NCI-H2171 (cell line): ENCODE measurements at regions not wholly inside any gene's neighbourhood (a gene's known extent, or its start where the extent isn't known, plus 50 kb on each side); places are given as distances from the start of the nearest gene placed in this dataset.
"Not testable (repeated sequence)": the region's sequence is repeated elsewhere in the genome, so short reads cannot be mapped to it uniquely, and the experiment has no call there.

Source experiments
- DNase-seq: peaks from one replicate; lab custom pipeline; 2025; lab: John Stamatoyannopoulos, UW

DNA sequence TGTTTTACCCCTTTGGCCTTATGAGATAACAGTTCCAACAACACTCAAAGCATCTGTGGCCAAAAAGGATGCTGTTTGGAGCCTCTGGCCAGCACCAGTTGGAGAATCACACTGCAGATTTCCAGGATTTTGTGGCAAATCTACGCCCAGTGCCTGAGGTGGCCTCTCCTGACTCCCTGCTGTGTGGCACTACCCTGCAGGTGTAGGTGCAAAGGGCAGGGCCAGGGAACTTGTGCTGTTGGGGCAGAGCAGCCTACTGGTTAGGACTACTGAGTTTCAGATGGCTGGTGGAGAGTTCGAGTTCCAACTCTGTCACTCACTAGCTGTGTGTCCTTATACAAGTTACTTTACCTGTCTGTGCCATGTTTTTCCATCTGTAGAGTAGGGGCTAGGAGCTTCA lies 170.5 kb downstream of the PTPRU start:
- no peak for DNase-seq

DNA sequence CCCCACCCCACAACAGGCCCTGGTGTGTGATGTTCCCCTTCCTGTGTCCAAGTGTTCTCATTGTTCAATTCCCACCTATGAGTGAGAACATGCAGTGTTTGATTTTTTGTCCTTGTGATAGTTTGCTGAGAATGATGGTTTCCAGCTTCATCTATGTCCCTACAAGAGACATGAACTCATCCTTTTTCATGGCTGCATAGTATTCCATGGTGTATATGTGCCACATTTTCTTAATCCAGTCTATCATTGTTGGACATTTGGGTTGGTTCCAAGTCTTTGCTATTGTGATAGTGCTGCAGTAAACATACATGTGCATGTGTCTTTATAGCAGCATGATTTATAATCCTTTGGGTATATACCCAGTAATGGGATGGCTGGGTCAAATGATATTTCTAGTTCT lies 163.9 kb downstream of the PTPRU start:
- DNase-seq = not testable (repeated sequence)

DNA sequence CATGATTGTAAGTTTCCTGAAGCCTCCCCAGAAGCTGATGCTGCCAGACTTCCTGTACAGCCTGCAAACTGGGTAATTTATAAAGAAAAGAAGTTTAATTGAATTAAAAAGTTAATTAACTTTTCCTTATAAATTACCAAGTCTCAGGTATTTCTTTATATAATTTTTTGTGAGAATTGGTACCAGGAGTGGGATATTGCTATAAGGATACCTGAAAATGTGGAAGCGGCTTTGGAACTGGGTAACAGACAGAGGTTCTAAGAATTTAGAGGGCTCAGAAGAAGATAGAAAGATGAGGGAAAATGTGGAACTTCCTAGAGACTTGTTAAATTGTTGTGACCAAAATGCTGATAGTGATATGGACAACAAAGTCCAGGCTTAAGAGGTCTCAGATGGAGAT lies 163.1 kb downstream of the PTPRU start:
- DNase-seq = no peak

DNA sequence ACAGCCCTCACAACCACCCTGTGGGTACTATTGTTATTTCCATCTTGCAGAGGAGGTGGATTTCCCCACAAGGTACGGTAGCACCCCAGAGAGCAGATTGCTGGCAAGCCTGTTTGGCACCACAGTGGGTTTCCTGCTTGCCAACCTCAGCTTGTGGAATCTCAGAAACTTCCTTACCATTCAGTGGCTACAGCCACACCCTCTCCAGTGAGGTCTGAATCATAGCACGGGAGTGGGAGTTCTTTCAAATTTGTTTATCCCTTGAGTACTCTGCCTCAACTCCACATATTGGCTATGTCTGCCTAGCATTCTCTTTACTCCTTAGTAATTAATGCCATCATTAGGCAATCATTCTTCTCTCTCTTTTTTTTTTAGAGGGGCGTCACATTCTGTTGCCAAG lies 162.1 kb downstream of the PTPRU start:
- no peak for DNase-seq

DNA sequence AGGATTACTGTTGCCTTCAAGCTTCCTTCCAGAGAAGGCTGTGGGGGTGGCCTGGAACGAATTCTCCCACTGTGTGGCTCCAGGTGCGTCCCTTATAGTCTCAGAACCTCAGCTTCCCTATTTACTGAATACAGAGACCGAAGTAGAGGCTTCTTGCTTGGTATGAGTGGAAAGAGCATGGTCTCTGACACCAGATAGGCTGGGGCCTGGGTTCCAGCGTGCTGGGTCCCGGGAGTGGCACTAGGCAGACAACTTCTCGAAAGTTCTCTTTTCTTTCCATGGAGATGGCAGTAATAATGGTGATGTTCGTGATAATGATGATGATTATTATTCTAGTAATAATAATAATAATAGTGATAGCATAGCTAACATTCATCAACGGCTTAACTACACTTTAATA lies 161.7 kb downstream of the PTPRU start:
- no peak for DNase-seq

DNA sequence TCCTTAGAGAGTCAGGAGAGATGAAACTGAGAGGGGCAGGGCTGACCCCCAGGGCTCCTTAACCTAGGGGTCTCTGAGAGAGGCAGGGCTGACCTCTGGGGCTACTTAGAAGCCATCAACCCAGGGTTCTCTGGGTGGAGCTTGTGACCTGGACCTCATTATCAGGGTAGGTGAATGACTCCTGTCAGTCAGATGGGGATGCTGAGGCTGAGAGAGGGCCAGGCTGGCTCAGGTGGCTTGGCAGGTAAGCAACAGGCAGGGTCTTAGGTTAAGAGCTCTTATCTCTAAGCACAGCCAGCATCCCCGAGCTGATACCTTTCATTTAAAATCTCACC lies 160.9 kb downstream of the PTPRU start:
- DNase-seq = no peak

DNA sequence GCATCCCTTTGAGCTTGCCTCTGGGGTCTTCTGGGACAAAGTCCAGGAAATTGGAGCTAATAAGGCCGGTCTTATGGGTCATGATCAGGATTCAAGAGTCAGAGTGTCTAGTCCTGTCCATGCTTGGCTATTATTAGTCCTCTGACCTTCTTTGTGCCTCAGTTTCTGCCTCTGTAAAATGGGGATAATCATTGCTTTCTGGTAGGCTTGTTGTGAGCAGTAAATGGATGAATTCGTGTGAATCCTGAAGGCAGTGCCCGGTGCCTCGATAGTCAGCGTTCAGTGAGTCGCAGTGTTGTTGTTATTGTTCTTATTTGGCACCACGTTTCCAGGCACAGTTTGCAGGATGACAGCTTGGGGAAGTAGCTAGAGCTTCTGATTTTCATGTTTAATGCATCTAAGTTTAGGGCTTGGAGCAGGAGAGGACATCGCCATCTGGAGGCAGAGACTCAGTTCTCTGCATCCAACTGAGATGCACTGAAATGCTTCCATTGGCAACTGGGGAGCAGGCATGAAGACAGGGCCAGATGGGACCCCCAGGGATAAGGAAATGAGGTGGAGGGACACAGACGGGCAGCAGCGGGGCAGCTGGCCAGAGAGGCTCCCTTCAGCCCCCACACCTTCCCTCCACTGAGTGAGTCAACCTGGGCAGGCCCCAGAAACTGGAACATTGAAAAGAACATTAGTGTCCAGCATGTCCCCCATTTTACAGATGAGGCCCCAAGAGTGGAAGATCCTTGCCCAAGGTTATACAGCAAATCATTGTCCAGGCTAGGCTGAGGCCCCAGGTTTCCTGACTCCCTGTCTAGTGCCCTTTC lies 160.3 kb downstream of the PTPRU start:
- no peak for DNase-seq

DNA sequence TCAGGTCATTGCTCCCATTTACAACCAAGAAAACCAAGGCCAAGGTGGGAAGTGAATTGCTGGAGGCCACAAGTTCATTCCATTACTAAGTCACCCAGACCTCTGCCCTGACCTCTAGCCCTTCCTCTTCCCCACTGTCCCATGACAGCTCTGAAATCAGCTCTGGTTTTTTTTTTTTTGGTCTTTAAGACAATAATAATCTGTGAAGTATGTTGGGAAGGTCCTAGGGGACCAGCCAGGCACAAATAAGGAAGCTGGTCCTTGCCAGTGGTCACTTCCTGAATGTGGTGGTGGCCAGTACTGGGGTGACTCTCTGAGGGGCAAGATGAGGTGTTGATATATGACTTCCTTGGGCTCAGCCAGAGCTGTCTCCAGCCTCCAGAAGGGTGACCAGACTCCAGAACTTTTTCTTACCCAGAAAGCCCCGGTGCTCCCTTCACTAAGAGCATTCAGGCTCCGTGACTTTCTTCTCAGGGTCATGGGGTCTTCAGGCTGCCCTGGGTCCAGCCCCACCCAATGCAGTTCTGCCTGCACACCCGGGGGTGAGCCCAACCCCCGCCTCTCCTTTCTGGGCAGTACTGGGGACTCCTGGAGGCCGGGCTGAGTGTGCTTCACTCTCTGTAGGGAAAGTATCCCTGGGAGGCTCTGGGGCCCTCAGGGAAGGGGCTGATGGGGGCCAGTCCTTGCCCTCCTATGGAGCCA lies 159.6 kb downstream of the PTPRU start:
- no peak for DNase-seq

DNA sequence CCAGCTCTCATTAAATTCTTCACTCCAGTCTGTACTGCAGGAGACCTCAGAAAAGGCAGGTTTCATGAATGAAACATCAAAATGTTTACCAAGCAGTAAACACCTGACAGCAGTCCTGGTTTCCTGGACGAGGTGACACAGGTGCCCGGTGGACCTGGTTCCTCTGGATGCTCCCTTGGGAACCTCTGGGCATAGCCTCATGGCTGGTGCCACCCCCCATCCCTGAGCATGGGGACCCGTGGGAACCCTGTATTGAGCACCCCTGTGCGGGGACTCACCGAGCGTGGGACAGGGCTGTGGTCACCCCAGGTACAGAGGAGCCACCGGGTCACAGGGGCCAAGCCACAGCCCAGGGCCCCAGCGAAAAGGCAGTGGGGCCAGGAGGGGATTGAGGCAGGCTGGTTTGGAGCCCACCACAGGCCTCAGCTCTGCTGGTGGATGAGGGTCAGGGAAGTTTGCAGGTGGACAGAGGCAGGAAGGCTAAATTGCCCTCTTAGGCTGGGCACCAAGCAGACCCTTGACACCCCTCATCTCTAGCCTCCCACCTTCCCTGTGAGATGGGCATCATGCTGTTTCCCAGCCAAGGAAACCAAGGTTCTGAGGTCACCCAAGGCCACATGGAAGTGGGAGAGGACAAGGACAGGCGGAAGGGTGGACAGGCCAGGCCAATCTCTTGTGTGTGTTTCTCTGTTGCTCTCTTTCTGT lies 158.4 kb downstream of the PTPRU start:
- DNase-seq = no peak

DNA sequence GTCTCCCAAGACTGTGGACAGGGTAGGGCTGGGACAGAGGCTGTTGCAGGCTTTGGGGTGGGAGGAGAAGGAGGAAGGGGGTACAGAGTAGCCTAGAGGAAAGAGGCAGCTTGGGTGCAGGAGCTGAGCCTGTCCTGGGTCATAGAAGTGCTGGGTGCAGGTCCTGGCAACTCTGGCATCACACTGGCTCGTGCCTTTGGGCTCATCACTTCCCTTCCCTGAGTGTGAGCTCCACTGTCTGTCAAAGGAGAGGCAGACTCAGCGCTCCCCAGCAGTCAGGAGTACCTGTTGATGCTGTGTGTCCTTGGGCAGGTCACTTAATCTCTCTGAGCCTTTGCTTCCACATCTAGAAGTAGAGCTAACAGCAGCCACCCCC lies 157.1 kb downstream of the PTPRU start:
- no peak for DNase-seq

DNA sequence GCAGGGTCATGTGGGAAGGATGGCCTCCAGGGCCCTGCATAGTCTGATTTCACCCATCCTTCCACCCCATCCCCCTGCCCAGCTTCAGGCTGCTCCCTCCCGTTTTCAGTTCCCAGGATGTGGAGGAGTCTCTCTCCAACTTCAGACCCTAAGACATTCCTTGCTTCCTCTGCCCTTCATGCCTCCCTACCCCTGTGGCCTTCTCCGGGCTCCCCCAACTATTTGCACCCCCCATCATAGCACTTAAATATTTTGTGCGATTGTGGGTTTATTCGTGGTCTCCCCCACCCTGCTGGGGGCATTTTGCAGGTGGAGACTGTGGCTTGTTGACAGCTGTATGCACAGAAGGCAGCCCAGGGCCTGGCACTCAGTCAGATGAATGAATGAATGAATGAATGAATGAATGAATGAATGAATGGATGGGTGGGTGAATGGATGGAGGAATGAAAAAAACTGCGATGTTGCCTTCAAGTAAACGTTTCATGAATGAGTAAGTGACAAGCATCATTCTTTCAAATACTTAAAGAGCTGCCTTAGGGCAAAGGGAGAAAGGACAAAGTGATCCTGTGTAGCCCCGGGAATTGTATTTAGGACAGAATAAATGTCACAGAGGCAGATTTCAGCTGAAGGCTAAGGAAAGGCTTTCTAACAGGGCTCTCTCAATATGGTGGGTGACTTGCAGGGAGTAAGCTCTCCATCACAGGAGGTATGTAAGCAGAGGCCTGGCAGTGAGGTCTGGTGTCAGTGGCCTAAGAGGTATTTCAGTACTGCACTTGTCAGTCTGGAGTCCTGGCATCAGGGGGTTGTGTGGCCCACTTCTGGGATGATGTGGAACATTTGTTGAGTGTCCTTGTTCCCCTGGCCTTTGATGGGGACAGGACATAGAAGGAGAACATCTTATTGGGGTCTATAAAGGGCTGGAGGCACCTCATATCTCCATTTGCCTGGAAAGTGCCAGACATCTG lies 156.4 kb downstream of the PTPRU start:
- DNase-seq = no peak

DNA sequence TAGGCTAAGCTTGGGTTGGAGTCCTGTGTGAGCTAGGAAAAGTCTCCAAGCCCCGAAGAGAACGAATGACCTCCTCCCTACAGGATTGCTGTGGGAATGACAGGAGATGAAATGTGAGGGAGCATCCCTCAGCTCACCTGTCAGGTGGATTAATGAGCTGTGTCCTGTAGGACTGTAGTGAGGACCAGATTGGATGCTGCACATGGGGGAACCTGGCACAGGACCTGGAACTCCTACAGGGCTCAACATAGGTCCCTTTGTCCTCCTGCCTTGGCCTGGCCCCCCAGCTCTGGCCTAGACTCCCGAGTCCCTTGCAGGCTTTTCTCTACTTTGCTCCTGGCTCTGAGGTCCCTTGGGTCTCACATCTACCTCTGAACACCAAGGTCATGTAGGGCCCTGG lies 155.7 kb downstream of the PTPRU start:
- DNase-seq = no peak

DNA sequence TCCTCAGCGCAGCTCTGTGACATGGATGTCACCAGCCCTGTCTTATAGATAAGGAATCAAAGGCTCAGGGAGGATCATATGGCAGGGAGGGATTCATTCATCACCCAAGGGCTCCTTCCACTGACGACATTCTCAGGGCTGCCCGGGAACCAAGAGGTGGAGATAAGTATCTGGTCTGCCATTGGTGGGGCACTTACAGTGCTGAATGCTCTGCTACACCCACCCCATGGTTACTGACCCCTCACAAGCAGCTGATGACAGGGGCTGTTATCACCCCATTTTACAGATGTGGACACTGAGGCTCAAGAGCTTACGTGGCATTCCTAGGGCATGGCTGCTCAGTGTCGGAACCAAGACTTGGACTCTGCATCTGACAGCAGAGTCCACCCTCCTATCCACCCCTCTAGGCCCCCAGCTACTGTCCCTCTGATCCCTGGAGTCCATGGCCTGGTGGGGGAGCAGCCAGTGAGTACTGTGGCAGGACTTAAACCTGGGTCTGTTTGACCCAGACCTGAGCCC lies 155.1 kb downstream of the PTPRU start:
- DNase-seq = no peak

DNA sequence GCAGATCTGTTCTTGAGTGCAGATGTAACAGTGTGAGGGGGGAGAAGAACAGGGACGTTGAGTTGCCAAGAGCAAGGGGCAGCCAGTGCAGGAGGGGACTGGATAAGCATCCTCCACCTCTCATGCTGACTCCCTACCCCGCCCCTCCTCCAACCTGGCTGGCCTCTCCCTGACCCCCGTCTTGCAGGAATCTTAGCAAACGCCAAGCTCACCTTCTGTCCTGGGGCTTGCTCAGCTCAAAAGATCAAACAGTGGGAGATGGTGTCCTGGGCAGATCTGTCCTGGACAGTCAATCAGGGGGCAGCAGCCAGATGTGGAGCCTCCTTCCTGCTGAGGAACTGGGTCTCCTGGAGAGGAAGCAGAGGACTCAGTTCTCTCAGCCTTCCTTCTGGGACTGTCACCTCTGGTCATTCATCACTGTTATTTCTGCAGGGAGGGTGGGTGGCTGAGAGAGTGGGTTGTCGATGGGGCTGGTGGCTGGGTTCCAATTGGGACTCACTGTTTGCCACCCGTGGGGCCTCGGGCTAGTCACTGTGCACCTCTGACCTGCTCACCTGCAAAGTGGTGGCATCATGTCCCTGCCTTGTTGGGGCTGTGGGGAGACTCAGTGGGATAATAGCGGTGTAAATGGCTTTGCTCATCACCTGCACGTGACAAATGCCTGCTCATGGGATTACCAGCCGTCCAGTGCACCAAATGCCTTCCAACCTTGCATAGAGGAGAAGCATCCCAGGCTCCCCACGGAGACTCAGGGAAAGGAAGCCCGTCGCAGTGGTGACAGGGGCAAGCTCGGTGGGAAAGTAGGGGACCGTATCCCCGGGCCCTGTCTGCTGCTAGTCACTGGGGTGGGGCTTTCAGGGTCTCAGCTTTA lies 154.4 kb downstream of the PTPRU start:
- DNase-seq = no peak

DNA sequence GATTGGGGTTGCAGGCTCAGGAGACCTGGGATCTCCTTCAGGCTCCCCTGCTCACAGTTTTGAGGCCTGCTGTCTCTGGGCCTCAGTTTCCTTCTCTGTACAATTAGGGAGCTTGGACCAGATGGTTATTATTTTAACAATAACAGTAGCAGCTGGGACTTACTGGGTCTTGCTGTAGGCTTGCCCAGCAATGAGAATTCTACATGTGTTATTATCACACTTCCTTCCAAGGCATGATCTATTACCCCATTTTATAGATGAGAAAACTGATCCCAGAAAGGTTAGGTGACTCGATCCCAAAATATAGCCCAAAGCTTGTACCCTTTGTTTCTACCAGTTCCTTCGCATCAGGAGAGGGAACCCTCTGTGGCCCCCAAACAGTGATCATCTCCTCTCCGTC lies 153.8 kb downstream of the PTPRU start:
- DNase-seq = no peak

DNA sequence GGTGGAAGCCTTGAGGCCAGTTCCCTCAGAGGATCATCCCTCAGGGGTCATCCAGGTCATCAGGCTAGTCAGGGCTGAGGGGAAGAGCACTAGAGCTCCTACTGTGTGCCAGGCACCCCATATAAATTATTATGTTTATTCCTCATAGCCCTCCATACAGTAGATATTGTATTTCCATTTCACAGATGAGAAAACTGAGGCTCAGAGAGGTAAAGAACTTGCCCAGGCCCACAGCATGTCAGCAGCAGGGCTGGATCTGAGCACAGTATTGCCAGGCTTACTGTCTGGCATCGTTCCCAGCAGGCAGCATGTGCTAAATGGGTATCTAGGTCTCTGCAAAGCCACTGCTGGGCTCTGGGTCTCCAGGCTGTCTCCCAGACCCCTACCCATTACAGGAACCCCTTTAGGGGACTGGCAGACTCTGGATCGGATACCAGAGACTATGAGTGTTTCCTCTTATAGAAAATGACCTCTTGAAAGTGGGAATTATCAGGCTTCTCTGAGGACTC lies 153.3 kb downstream of the PTPRU start:
- DNase-seq = no peak

DNA sequence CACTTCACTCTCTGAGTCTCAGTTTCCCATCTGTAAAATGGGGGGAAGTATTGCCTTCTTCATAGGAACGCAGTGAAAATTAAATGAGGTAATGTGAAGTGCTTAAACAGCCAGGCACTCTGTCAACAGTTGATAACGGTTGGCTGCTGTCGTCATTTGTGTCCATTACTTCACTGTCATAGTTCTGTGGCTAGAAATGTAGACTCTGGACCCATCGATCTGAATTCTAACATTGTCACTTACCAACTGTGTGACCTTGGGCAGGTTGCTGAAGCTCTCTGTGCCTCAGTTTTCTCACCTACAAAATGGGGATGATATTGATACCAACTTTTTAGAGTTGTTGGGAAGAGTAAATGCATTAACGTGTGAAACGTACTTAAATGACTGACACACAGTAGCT lies 152.6 kb downstream of the PTPRU start:
- no peak for DNase-seq

DNA sequence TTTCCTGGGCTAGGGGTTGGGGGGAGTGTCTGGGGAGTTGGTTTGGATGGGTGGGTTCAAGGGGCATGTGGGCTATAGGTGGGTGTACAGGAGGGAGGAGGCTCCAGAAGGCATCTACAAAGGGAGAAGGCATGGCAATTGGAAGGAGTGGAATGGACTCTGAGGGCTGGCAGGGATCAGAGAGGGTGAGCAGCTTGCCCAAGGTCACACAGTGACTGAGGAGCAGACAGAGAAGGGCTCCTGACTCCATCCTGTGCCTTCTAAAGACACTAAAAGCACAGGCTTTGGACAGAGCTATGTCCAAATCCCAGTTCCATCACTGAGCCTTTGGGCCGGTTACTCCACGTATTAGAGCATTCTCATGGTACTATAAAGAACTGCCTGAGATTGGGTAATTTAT lies 151.8 kb downstream of the PTPRU start:
- no peak for DNase-seq

DNA sequence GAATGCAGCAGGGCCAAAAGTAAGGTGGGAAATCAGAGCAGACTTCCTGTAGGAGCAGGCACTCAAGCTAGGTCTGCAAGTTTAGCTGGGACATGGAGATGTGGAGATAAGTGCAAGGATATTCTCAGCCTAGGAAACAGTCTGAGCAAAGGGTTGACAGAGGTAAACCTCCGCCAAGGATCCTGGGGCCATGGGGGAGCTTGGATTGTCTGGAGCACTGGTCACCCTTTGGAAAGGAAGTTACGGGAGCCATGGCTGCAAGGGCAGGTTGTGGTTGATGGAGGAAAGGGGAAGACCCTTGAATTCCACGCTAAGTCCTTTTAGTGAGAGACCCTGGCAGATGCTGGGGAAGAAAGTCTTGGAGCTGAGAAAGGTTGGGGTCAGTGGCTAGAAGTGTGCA lies 150.9 kb downstream of the PTPRU start:
- DNase-seq = no peak

DNA sequence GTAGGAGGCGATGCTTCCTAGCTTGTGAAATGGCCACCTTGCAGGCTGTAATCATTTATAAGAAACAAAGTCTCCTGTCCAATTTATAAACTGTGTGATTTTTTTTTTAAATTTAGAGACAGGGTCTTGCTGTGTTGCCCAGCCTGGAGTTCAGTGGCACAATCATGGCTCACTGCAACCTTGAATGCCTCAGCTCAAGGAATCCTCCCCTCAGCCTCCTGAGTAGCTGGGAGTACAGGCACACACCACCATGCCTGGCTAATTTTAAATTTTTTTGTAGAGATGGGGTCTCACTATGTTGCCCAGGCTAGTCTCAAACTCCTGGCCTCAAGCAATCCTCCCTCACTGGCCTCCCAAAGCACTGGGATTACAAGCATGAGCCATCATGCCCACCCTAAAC lies 150.1 kb downstream of the PTPRU start:
- not testable (repeated sequence) for DNase-seq

DNA sequence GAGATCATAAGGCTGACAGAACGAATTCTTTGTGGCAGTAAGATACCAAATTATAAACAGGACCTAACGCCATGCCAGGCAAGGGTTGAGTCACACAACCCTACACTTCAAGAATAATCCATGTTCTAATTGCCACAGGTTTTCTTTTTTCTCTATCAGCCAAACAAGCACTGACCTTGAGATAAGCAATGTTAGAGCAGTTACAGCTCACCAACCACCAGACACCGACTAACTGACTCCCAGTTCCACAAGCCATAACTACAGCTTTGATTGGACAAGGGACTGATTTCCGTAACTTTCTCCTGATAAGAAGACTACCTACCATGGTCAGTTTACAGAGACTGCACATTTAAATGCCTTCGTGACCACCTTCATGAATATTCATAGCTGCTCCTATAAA lies 149.6 kb downstream of the PTPRU start:
- no peak for DNase-seq
